HG02840 (cell line): ENCODE measurements at regions not wholly inside any gene's neighbourhood (a gene's known extent, or its start where the extent isn't known, plus 50 kb on each side); places are given as distances from the start of the nearest gene placed in this dataset.

ENCODE experiments used
- ATAC-seq: cut with Tn5 transposase; IDR thresholded peaks from one replicate; pipeline ENCODE4 v1.9.1; 2021; ENCODE audit warnings: mild to moderate bottlenecking, moderate library complexity, moderate number of reproducible peaks; ENCODE audit not compliant: unreplicated experiment, low FRiP score

DNA sequence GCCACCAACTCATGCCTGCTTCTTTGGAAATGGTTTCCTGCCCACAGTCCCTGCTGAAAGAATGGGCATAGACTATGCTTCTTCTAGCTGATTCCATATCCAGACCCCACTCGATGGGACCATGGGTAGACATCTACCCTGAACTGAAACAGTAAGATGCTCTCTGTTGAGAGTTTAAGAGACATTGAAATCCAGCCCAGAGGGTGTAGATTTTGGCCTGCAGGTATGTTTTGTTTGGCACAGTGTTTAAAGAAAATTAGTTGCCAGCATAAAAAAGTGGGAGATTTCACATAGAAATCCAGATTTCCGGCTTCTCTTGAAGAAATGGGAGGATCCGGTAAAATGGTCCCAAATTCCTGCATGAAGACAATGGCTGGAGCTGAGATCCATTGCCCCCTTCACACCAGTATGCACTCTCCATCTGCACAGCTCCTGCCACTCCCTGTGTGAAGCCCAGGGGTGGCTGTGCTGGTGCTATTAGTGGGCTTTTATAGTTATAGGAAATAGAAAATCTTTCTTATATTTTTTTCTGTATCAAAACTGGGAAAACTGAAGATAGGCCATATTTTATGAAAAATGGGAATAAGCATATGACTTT is 218.1 kb downstream of the PTEN start:
- no peak for ATAC-seq

DNA sequence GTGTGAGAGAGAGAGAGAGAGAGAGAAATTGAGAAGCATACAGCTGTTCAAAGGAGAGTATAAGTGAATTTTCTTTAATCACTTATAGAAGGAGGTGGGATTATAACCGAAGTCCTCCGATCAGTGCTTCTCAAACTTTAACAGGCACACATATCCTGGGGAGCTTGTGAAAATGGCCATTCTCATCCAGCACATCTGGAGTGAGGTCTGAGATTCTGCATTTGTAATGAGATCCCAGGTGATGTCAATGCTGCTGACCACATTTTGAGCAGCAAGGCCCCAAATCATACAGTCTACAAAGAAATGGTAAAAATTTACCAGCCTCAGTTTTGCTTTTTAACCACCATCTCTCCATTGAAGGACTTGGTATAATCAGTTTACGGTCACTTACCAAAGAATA is 219.0 kb downstream of the PTEN start:
- peak; percentile 22 for ATAC-seq

DNA sequence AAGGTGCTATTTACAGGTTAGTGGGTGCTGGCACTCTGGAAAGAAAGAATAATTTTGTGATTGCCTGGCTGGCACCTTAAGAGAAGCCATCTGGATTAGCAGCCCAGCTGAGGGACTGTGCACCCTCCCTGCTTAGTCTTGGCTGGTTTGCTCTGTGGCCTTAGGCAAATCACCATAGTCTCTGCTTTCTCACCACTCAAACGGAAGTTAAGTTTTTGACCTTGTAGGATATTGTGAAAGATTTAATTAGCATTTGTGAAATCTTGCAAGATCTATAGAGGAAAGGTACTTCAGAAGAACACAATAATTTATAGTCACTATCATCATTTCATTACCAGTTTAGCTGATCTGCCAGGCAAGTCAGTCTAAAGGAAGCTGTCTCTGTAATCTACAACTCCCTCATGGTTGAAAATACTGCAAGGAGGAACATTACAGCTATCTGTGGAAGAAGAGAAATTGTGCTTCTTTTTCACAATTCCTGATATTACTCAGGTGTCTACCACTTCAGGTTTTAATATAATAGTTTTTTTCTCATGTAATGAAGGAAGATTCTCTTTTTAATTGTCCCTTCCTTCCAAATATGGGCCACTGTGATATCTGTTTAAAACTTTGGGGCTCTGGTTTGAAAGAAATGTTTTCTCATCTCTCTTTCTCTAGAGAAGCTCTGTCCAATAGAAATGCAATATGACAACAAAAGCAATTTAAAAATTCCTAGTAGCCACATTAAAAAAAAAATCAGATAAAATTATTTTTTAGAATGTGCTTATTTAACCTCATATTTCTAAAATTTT is 219.6 kb downstream of the PTEN start:
- peak; percentile 58 for ATAC-seq

DNA sequence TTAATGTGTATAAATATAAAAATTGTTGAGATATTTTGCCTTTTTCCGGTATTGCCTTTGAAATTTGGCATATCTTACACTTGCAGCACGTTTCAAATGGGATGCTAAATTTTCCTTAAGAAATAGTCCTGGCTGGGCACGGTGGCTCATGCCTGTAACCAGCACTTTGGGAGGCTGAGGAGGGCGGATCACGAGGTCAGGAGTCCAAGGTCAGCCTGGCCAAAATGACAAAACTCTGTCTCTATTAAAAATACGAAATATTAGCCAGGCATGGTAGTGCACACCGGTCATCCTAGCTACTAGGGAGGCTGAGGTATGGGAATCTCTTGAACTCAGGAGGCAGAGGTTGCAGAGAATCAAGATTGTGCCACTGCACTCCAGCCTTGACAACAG is 220.2 kb downstream of the PTEN start:
- ATAC-seq = no peak

DNA sequence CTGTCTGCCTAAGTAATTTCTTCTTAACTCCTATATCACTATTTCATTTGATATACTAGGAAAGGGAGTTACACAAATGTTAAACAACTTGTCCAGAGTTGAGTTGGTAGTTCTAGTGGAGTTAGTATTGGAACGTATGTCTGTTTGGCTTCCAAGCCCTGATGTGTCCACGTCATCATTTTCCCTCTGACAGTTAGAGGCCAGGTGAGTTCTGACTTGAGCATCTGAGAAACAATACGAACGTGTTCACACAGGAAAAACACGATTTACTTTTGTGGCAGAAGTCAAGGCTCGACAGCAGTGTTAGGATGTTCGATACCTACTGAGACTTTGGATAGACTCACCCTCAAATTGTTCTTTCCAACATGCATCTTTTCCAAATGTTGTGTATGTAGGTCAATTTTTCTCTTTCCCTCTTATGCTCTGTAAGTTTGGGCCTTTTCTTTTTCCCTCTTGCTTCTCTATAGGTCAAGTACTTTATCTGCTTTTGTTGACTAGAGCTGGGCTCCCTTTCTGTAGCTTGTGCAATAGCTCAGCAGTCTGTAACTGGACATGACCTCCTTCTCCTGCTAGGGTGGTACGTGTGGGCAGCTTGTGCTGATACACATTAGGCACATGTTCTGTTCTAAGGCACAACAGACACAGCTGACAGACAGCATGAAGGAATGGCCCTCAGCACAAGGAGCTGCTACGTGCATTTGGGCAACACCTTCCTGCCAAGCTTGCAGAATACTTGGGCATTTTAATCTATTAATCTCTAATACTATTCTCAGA is 222.9 kb downstream of the PTEN start:
- no peak for ATAC-seq

DNA sequence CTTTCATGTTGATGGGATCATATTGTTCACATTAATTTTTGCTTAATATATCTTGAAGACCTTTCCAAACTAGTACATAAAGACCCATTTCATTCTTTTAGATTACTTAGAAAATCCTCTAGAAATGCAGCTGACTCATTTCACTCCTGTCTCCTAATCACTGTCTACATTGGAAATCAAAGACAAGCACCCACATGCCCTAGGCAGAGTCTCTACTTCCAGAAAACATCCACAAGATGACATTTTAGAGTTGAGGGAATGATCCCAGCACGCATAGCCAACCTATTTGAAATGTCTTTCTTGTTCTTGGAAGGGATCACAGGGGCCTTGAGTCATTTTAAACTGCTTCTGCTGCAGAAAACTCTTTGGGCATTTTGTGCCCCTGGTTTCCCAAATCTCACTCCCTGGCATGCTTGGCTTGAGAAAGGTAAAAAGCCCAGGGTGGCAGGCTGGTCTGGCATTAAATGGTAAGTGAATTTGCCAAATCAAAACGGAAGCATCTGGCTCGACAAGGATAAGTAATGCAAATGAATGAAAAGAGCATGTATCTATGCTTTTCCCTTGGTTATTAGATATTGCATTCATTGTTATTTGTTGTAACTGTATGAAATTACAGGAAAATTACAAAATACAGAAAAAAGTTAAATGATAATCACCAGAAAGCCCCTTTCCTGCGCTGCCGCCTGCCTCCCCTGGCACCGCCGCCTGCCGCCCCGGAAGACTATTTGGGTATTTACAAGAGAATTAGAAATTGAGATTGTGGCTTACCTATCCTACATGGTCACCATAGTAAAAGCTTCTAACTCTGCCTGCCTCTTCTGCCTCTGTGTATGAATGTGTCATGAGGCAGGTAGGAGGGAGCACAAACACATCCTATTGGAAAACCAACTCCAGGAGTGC is 225.3 kb downstream of the PTEN start:
- no peak for ATAC-seq

DNA sequence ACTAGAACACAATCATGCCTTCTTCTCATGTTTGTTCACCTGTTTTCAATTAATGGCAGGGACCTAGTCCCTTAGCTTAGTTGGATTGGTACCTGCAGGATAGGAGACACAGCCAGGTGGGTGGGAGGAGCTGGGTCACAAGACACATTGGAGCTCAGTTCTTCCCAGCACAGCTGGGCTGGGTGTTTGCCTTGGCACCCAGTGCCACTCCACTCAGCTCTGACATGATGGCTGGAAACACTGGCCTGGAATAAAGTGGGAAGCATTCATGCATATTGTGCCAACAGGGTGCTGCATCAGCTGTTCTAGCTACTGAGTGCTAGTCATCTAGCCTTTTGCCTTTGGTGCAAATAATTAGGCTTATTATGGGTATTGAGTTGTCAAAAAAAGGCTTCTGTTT is 226.1 kb downstream of the PTEN start:
- no peak for ATAC-seq

DNA sequence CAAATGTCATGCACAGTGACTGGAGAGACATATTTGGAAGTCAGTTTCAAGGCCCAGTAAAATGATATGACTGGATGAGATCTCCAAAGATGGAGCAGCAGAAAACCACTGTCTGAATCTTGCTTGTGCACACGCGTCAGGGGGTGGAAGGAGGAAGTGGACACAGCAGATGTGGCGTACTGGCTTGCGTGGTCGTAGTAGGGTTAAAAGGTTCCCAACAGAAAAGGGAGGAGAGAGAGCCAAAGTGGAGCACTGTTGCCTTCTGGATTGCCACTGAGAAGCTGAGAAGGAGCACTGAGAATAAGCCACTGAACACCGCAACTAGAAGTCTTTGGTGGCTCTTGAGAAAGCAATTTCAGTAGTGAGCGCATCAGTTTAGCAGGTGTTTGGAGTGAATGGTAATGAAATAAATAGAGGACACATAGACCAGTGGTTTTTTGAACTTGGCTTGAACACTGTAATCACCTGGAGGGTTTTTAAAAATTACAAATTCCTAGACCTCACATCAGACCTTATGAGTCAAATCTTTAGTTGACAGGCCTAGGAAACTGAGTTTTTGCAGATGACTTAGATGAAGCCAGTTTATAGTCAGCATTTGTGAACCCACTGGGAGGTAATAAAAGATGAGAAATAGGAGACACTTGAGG is 227.3 kb downstream of the PTEN start:
- ATAC-seq = peak; percentile 22

DNA sequence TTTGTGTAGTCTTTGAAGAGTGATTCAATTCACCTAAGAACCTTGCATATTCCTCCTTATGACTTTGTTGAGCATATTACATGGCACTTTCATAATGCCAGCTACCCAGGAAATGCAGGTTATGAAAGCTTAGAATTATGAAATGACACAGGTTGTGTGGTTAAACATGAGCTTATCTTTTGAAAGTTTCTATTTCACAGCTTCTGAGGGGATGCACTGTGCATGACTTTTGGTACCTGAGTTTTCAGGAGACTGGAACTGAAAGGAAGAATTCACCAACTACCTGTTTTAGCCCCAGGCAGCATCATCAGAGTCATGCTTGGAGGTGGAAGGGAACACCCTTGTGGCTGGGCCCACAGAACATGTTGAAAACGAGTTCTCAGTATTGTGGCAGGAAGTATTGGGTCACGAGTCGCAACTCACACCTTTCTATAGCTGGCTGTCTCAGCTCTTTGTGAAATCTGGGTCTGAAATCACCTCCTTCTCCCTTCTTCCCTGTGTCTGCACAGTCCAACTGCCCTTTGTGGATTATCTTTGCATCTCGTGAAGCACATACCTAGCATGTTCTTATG is 228.2 kb downstream of the PTEN start:
- peak; percentile 85 for ATAC-seq

DNA sequence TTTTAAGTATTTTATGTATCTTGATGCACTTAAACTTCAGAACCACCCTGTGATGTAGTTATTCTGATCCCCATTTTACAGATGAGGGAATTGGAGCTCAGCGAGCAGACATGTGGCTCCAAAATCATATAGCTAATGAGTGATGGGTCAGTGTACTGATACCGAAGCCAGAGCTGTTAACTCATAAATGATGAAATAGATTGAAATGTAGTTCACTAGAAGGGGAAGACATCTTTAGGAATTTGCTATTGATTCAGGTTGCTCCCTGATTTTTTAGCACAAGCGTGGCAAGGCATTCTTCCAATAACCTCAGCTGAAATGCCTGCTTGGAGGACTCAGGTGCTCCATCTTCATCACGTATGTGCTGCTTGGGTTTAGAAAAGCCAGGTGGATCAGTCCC is 228.8 kb downstream of the PTEN start:
- ATAC-seq = no peak

DNA sequence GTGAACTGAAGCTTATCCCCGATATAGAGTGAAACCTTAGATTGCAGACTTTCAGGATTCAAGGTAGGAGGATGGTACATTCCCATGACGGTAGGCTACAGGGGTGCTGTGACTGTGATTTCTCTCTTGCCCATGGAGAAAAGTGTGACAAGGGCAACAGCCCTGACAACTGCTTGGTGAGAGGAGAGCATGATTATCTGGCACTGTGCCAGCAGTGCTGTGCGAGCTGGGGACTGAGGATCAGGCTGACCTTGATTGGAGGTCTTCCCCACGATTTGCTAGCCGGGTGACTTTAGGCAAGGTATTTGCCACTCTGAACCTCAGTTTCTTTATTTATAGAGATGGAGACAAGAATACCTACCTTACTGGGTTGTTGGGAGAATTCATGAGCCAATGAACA is 229.5 kb downstream of the PTEN start:
- ATAC-seq = no peak

DNA sequence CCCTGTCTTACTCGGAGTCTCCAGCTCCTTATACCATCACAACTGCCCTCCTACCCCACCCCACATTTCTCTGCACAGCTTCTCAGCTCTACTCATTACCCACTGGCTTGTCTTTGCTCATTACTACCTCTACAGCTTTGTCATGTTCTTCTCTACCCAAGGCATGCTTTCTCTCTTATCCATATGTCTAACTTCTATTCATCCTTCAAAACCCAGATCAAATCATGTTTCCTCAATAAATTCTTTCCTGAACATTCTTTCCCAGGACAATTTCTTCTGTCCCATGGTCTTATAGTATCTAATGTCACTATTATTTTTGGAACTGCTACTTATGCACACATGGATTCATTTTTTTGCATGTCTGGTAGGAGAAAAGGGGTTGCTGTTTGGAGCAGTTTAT is 231.4 kb downstream of the PTEN start:
- no peak for ATAC-seq

DNA sequence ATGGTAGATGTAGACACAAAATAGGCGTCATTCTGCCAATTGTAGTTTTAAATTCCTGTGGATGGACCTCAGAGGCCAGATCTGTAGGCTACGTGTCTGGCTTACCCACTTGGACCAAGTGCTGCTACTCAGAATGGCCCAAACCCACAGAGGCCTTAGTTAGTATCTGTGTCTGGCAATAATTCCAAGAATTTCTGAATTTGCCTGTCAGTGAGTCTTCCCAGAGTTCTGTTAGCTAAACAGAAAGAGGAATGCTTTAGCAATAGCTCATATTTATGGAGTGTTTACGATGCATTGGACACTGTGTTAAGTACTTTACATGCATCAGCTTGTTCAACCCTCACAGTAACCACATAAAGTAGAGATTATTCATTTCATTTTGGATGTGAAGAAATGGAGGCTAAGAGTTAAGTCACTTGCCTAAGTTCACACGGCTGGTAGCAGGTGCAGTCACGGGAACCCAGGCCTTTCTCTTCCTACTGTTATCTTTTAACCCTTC is 231.8 kb downstream of the PTEN start:
- no peak for ATAC-seq

DNA sequence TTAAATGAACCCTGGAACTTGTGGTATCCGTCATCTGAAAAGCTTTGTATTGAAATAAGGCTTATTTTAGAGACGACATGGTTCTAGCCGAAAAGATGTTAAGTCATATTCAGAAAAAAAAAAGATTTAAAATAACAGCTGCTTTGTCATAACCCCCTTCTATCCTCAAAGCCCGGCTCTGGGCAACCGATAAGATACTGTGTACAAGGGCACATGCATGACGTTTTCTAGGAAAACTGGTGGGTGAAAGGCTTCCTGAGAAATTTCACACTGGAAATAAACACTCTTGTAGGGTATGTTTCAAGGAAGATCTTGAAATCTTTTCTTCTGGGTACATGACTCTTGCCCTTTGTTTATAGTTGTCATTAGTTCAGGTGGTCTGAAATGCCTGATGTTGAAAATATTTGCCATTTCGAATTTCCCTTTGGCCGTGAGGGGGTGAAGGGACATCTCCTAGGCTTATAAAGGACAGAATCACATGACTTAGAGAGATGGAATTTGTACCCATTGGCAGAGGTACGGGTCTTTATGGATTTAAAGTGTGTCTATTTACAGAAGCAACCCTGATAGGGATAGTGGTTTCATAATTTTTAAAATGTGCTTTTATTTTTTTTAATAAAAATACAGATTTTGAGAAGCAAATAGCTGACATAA is 232.5 kb downstream of the PTEN start:
- ATAC-seq = no peak

DNA sequence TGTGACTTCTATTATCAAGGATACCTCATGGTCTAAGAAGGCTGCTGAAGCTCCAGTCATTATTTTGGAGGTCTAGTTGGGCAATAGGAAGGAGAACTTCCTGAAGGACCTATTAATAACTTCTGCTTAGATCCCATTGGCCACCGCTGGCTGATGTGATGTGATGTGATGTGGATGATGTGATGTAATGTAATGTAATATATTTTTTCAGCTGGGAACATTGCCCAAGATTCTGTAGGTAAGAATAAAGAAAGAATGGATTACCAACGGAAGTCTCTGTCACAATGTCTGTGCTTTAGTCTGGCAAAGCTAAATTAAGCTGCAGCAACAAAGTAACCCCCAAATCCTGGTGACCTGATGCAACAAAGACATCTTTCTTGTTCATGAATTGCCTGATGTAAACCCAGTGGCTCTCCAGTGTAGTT is 233.7 kb downstream of the PTEN start:
- no peak for ATAC-seq

DNA sequence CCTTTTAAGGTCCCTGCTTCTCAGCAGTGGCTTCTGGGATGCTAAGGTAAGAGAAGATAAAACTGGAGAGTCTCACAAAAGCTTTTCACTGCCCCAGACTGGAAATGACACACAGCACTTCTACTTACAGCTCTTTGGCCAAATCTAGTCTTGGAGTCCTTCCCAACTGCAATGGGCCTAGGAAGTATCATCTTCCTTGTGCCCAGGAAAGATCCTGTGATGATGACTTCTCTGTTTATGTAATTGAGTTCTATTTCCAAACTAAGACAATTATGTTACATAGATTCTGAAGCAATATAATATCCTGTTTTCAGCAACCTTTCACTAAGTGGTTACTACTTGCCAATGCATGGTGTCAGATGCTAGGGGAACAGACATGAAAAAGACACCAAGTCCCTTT is 234.1 kb downstream of the PTEN start:
- no peak for ATAC-seq

DNA sequence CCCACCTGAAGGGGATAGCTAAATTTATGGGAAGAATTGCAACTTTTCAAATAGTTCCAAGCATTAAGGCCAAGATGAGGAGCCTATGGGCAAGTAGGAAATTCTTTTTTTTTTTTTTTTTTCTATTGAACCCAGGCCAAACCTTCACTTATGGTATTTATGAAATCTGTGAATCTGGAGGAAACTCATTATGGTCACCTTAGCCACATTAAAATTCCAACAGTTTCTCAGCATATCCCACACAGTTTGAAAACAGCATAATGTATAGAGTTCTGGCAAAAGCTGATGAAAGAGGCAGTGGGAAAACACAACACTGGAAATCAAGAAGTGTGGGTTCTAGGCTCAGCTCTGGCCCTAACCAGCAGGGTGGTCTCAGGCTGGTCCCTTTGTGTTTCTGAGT is 236.9 kb downstream of the PTEN start:
- ATAC-seq = no peak

DNA sequence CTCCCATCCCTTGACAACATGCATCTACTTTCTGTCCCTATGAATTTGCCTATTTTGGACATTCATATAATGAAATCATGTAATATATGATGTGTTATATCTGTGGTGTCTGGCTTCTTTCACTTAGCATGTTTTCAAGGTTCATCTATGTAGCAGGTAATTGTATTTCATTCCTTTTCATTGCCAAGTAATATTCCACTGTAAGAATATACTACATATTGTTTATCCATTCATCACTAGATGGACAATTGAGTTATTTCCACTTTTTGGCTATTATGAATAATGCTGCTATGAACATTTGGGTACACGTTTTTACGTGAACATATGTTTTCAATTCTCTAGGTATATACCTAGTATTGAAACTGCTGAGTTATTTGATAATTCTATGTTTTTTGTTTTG is 238.2 kb downstream of the PTEN start:
- no peak for ATAC-seq

DNA sequence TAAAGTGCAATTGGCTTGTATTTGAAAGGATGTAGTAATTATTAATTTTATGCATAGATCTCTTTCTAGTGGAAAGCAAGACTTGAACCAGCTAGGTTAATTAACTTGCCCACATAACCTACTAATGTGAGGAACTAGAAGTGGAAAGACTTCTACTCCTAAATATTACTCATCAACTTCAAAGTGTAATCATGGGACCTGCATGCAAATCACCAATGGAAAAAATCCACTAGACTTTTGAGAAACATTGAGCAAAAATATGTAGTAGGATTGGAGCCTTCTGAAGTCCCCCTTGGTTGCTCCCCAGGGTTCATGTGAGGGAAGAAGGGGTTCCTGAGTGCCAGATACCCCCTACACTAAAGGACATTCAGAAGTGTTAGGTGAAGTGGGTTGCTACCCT is 240.2 kb downstream of the PTEN start:
- ATAC-seq = no peak
